ENCODE measurements at regions not wholly inside any gene's neighbourhood (a gene's known extent, or its start where the extent isn't known, plus 50 kb on each side); places are given as distances from the start of the nearest gene placed in this dataset.

DNA sequence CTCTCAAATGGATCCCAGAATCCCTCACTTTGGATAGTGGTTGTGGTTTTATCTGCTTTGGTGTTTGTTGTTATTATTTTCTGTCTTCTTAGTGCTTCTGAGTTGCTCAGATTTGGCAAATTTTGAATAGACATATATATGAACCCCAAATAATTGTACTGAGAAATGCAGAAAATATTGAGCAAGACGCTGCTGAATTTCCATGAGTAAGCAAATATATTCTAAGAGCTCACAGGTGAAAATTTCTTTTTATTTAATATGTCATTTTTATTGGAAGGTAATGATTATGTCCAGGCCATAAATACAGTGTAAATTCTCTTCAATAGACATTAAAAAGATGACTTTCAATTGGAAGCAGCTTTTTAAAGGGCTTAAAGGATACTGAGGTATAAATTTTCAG is 152.1 kb downstream of the FAT3 start:
- no peak for TF ChIP-seq EZH2 (IDR thresholded peaks at IDR 0.05)
- no peak for TF ChIP-seq POLR2AphosphoS5 (IDR thresholded peaks at IDR 0.05; ENCODE audit: borderline replicate concordance, low read depth, low read length)
- no peak for TF ChIP-seq FOXP2 (optimal IDR thresholded peaks at IDR 0.05; ENCODE audit: control extremely low read depth, extremely low read length, insufficient read depth)

All from SK-N-MC (cell line).